NCI-H2171 (cell line): ENCODE measurements at regions not wholly inside any gene's neighbourhood (a gene's known extent, or its start where the extent isn't known, plus 50 kb on each side); places are given as distances from the start of the nearest gene placed in this dataset.

Source experiments
- DNase-seq: peaks from one replicate; lab custom pipeline; 2025; lab: John Stamatoyannopoulos, UW

DNA sequence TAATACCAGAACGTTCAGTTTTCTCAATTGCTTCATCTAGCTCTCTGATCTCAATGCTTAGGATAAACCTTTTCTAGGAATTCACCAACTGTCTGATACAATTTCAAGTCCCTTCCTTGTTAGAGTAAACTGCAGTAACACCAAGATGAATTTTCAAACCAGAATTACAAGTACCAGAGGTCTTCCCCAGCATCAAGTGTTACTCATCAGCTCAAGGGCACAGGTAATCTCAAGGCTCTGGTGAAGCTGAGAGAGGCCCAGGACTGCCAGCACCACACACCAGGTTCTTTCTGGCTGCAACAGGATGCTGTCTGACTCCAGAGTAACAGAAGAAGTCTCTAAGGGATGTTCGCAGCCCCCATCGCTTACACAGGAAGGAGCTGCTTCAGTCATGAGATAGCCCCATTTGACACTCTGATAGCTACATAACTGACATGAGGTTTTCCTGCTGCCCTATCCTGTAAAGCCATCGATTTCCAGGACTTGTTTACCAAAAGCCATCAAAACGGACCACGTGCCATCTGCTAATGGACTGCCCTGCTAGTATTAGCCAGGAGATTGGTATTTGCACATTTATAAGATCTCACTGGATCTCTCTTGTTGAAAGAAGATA lies 549.4 kb downstream of the UTRN start:
- no peak for DNase-seq

DNA sequence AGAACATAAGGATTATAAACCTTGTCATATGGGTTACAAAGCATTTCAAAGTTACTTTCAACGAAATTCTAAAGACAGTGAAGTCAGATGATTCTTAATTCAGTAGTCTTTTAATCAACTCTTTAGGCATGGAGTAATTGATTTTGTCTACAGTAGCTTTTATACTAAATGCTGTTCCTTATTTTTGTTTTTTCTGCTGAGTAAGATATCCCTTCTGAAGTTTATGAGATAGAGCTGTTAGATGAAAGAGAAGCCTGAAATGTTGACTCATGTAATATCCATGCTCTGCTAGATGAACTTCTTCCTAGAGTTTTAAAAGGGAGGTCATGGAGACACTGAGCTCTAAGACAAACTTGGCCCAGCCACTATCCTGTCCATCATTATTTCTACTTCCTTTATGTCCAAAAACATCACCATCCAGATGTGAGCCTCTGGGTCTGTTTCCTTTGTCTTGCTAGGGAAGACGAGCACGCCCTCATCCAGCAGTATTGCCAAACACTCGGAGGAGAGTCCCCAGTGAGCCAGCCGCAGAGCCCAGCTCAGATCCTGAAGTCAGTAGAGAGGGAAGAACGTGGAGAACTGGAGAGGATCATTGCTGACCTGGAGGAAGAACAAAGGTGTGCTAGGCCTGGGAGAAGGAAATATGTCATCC lies 550.3 kb downstream of the UTRN start:
- DNase-seq: no peak

DNA sequence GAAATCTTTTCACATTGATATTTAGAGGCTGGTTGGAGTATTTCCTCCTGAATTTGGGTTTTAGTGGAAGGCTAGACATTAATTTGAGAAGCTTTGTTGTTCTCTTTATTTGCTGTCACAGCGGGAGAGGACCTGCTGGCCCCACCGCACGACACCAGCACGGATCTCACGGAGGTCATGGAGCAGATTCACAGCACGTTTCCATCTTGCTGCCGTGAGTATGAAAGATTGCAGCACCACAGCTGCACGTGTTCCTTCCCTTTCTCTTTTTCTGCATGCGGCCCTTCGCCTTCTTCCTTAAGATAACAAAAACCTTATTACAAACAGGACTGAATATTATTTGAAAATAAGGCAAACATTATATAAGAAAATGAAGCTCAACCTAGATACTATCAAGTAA lies 555.5 kb downstream of the UTRN start:
- DNase-seq: no peak

DNA sequence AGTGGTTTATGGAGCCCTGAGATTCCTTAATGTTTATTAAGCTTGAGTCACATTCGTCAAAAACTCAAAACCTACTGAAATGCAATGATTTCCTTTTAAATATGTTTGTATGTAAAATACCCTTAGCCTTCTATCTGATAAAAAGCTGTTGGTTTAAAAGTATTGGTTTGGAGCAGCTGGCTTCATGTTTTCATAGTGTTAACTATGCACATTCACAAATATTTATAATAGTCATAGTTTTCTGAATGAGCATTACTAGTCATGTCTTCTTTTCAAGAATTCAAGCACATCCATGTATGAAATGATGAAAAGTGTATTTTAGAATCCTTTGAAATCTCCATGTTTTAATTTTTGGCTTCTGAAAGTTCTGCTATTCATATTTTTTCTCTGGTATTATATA lies 558.6 kb downstream of the UTRN start:
- DNase-seq: no peak

DNA sequence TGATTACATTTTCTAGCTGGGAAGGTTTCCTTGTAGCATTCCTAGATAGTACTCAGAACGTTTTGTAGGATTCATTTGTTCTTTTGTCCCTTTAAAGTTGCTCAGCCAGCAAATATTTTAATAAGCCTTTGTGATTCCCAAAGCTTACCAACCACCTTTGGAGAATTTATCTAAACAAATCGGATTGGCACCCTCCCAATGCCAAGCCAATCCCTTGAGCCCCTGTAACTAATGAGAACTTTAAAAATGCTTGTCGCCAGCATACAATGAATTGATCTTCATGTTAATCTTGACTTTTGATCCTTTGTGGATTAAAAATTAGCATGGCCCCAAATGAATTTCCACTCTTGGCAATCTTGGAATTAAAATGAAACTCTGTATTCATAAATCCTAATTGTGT lies 559.5 kb downstream of the UTRN start:
- DNase-seq: no peak

DNA sequence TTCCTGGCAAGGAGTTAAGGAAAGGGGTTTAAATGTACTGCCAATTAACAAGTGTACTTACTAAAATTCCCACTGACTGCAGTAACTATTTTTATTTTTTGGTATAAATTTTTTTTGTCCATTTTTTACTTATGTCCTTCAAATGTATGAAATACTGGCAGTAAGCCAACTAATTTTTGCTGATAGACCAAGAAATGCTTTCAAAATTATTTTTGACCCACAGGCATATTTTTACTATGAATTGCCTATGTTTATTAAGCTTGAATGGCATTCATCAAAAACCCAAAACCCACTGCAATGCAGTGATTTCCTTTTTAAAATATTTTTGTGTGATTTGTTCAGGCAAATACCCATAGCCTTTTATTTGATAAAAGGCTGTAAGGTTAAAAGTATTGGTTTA lies 560.1 kb downstream of the UTRN start:
- no peak for DNase-seq

DNA sequence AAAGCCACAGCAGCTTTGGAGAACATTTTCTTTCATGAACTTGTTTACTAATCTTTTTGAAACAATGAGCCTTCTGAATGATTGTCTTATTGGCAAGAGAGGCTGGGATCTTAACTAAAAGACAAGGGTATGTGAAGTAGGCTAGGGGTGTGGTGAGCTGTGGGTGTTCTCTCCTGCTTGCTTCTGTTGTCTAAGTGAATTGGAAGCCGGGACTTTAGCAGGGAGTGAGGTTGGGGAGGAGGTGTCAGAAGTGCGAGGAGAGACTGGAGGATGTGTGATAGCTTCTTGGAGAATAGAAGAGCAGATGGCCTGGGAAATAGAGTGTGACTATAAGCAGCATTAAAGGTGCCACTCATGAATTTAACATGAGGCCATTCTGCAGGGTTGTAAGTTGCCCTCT lies 562.8 kb downstream of the UTRN start:
- DNase-seq: no peak

DNA sequence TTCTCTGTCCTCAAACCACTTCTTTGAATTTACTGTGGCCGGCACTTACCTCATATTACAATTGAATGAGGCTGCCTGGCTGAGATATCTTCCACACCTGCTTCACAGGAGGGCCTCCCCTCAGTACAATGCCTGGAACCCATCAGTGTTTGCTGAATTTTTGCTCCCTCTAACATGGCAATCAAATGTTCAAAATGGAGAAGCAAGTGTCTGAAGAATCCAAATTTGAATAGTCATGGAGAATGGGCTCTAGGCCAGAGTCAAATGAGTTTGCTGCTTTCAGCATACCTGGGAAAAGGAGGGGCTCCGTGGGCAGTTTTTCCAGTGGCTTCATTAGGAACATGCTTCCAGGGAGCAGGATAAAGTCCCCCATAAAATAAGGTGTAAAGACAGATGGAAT lies 564.8 kb downstream of the UTRN start:
- DNase-seq: no peak

DNA sequence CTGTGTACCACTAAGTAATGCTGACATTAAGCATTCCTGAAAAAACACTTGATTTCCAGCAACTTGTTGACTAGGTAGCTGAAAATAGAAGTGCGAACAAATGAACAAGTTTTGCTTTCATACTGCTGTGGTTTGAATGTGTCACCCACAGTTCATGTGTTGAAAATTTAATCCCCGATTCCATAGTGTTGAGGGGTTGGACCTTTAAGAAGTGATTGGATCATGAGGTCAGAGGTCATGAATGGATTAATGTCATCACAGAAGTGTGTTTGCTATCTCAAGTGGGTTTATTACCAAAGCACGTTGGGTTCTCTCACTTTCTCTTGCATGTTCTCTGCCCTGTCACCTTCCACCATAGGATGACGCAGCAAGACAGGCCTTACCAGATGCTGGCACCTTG lies 568.5 kb downstream of the UTRN start:
- no peak for DNase-seq

DNA sequence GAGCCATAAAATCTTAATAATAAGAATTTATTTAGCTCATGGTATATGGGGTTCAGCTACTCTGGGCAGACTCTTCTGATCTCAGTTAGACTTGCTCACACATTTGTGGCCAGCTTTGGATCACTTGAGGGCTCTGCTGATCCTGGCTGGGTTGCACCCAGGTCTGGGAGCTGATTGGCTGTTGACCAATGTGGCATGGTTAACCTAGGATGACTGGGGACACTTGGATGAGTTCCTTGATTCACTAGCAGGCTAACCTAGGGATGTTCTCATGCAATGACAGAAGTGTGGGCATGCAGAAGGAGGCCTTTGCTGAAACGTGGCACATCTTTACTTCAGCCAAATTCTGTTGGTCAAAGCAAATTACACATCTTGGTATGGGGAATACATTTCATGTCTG lies 569.5 kb downstream of the UTRN start:
- no peak for DNase-seq

DNA sequence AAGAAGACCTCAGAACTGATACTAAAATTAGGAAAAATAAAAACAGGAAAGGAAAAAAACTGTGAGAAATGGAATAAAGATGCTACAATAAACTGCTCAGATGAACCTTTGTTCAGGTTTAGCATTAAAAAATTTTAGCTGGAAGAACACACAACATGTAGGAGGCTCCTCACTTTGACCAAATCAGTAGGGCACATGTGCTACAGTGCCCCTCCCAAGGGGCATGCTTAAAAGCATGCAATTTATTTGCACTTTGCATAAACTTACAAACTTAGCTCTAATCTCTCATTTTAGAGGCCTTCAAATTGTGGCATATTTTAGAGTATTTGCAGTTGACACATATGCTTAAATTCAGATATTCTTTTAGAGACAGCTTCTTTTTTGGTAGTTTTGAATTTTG lies 570.2 kb downstream of the UTRN start:
- no peak for DNase-seq

DNA sequence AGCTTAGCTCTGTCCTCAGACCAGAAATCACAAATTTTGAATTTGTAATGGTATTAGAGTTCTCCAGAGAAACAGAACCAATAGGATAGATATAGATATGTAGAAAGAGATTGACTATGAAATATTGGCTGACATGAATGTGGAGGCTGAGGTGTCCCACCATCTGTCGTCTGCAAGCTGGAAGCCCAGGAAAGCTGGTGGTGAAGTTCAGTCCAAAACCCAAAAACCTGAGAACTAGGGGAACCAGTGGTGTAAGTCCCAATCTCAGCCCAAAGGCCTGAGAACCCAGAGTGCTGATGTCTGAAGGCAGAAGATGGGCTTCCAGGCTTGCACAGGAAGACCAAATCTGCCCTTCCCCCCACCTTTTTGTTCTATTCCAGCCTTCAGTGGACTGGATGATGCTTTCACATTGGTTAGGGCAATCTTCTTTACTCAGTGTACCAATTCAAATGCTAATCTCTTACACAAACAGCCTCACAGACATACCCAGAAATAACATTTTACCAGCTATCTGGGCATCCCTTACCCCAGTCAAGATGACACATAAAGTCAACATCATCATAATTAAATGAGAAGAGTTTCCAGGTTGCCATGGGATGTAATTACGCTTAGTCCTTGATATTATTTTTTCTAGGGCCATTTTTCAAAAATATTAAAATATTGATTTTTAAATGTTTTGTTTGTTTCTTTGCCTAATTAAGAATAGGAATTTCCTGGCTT lies 570.8 kb downstream of the UTRN start:
- DNase-seq: no peak

DNA sequence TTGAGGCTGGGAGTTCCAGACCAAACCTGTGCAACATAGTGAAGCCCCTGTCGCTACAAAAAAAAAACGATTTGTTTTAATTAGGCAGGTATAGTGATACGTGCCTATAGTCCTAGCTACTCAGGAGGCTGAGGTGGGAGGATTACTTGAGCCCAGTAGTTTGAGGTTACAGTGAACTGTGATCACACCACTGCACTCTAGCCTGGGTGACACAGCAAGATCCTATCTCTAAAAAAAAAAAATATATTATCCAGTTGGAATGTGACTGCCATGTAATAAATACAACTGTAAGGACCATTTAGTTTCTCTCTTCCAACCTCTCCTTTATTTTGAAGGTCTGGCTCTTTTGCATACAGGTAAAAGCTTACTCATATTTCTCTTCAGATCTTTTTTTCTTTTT lies 571.5 kb downstream of the UTRN start:
- no peak for DNase-seq

DNA sequence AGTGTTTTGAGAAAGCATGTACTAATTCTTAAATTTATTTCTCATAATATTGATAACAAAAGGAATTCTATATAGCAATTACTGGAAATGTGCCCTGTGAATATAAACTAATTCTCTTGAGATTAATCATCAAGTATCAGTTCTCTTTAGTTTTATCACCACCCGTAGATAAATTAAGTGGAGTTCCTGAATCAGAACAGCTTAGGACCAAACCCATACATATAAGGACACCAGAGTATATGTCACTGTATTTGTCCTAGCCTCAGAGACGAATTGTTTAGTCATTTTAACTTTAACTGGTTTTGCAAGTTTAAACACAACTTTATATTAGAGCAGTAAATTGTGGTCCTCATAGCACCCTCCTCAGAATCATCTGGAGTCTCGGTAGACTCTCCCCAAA lies 572.0 kb downstream of the UTRN start:
- DNase-seq: no peak

DNA sequence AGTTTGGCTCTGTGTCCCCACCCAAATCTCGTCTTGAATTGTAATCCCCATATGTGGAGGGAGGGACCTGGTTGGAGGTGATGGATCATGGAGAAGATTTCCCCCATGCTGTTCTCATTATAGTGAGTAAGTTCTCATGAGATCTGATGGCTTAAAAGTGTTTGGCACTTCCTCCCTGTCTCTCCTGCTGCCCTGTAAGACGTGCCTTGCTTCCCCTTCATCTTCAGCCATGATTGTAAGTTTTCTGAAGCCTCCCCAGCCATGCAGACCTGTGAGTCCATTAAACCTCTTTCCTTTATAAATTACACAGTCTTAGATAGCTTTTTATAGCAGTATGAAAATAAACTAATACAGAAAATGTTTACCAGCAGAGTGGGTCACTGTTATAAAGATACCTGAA lies 577.6 kb downstream of the UTRN start:
- no peak for DNase-seq

DNA sequence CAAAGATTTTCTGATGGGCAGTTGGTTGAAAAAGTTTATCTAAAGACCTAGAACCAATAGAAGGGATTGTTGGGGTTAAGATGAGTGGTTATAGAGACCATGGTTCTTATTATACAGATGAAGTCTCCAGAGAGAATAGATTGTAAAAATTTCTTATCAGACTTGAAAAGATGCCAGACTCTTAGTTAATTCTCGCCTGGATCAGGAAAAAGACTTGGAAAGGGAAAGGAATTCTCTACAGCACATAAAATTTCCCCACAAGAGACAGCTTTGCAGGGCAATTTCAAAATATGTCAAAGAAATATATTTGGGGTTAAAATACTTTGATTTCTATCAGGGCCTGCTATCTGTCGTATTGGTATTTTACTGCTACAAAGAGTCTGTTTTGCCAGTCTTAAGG lies 582.6 kb downstream of the UTRN start:
- no peak for DNase-seq

DNA sequence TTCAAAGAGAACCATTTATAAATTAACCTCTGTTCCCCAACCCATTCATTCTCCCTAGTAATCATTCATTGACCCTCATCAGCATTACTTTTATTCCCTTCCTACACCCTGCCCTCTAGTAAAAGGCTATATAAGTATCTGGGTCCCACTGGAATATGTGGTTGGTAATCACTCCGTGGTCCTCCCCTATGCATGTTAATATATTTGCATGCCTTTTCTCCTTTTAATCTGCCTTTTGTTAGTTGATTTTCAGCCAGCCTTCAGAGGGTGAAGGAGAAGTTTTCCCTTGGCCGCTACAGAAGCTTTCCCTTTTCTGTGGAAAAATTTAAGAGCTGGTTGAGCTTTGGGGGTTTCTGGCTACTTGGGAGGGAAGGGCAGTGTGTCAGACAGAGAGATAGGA lies 585.6 kb downstream of the UTRN start:
- DNase-seq: no peak

DNA sequence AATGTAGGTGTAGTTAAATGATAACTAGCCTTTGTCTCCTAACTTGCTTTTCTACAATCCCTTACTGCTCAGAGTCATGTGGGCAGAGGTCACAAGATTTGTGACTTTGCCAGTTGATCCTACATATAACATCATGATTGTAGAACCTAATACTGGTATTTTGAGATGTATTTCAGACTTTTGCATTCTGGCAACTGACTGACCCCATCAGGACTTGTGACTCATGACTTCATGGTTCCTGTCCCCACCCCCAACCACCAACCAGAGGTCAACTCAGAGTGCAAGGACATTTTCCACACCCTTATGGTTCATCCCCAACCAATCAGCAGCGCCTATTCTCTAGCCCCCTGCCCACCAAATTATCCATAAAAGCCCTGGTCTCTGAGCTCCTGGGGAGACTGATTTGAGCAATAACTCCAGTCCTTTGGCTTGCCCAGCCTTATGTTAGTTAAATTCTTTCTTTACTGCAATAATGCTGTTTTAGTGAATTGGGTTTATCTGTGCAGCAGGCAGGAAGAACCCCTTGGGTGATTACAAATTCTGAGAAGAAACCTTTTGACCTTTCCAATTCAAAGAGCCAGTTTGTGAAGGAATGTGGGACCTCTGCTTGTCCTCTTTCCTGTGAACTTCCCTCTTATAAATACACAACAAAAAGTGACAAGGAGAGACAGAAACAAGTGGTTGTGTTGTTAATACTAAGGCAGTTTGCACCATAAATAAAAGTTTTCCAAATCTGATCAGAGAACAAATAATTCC lies 588.7 kb downstream of the UTRN start:
- no peak for DNase-seq

DNA sequence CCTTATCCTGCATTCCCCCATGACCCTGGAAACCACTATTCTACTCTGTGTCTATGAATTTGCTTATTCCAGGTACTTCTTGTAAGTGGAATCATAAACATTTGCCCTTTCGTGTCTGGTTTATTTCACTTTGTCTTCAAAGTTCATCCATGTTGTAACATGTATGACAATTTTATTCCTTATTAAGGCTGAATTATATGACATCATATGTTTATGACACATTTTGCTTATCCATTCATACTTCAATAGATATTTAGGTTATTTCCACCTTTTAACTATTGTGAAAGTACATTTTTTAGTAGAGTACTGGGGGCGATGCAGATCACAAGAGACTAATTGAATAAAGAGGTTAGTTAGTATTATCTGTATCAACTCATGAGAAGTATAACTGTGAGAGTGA lies 591.6 kb downstream of the UTRN start:
- DNase-seq: no peak

DNA sequence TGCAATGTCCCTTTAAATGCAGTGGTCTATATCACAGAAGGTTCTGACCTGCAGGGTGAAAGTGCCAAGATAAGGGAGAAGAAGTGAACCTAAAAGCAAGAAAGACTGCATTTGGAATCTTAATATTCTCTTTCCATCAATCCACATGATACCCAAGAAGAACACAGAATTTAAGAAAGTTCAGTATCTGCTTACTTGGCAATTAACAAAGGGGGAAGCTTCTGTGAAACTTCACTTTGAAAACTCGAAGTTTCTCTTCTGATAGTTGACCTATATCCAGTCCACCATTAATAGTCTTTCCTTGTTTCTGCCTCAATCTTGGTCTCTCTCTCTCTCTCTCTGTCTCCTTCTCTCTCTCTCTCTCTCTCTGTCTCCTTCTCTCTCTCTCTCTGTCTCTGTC lies 592.0 kb downstream of the UTRN start:
- no peak for DNase-seq

DNA sequence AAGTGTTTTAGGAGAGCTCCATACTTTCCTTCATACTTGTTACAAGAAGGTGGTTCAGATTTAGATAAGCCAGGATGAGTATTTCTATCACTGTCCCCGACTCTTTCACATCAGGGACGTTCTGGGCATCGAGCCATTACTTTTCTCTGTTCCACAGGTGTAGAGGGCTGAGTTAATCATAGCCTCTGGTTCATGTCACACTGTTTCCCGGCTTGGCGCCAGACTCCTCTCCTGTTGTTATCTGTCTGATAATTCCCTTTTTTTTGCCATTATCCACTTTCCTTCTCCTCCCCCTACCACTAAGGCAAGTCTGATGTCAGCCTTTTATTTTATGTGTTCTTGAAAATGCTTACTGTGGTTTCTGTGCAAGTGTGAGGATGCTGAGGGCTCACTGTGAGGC lies 593.4 kb downstream of the UTRN start:
- no peak for DNase-seq

DNA sequence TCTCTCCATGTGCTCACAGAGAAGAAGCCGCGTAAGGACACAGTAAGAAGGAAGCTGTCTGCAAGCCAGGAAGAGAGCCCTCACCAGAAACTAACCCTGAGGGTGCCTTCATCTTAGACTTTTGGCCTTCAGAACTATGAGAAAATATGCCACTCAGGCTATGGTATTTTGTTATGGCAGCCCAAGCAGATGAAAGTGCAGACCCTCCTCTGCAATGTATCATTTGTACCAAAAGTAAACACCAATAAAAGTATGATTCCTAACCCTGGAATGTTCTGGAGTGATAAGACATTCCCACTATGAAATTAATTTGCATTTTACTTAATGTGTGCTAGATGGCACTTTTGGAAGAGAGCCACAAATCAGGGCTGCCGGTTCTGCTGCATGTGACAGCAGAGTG lies 594.3 kb downstream of the UTRN start:
- no peak for DNase-seq

DNA sequence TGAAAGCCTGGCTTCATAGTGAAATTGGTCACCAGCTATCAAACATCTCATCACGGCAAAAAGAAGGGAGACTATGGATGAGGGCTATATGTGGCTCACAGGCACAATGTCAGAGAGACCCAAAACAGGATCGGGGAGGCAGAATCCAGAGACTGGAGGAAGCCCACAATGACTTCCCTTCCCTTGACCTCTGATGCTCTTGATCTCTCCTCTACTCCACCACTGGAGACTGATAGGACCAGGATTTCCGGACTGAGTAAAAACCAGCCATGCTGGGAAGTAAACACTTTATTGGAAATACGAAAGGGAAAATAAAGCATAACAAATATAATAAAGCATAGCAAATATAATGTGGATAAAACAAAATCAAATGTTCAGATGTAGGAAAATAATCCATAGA lies 597.3 kb downstream of the UTRN start:
- no peak for DNase-seq
